ENCODE measurements at regions not wholly inside any gene's neighbourhood (a gene's known extent, or its start where the extent isn't known, plus 50 kb on each side); places are given as distances from the start of the nearest gene placed in this dataset.
A peak's percentile ranks its signal among the peaks of the same experiment; 100 is the strongest.

GRCh38 chr20:48544402-48545339, 283.1 kb downstream of the PREX1 start:
- Histone ChIP-seq H3K9me3 (no peaks in the 10 kb centered on the region), H3K27me3 (no peaks in the 10 kb centered on the region), H3K27ac (no peak overlapping the region), H3K4me3 (no peak overlapping the region), H3K4me1 (no peaks in the 10 kb centered on the region), H3K36me3 (replicated peaks in 1 of 2; ENCODE audit: insufficient read depth in 1 of 2, low read depth in 2 of 2) (no peaks in the 10 kb centered on the region)
- DNase-seq (no peak), ATAC-seq (no peak)
- 30 to 31% methylated on average over 6 of the region's 6 CpGs for WGBS, 2 donors
- intact Hi-C loops (cut with DNase I) = no loop called here
- TF ChIP-seq POLR2A (IDR thresholded peaks at IDR 0.05) (no peak), CTCF (IDR thresholded peaks at IDR 0.05) (no peak)

DNA sequence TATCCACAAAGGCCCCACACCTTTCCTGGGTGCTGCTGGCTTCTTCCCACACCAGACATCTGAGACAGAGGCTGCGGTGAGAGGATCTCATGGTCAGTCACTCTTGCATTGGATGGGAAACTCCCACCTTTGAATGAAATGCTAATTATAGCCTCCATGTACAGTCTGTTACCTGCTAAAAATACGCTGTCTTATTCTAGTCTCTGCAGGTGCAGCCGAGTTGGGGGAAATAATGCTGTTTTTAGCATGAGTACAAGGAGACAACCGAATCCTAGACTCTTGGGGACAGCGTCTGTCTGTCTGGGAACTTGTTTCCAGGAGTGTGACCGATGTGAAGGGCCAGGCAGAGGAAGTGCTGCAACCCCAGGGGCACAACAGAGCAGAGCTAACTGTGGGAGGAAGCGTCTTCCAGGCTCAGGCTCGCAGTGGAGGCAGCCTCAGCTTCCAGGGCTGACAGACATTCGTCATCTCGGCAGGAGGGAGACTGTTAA, 286.2 kb downstream of the PREX1 start:
- Histone ChIP-seq H3K27me3 (no peaks in the 10 kb centered on the region), H3K36me3 (replicated peaks in 1 of 2; ENCODE audit: insufficient read depth in 1 of 2, low read depth in 2 of 2) (no peaks in the 10 kb centered on the region), H3K4me3 (no peak overlapping the region), H3K27ac (no peak overlapping the region), H3K4me1 (peaks cover 7% of the 10 kb centered on the region), H3K9me3 (no peaks in the 10 kb centered on the region)
- ATAC-seq (no peak), DNase-seq (no peak)
- TF ChIP-seq POLR2A (IDR thresholded peaks at IDR 0.05) (no peak), CTCF (IDR thresholded peaks at IDR 0.05) (no peak)
- intact Hi-C loops (cut with DNase I) = no loop called here
- 45 to 57% methylated on average over 10 of the region's 10 CpGs for WGBS, 2 donors

GRCh38 chr20:48538856-48539255, 288.9 kb downstream of the PREX1 start:
- Histone ChIP-seq H3K27ac (no peak overlapping the region), H3K4me1 (peaks cover 7% of the 10 kb centered on the region), H3K36me3 (replicated peaks in 1 of 2; ENCODE audit: insufficient read depth in 1 of 2, low read depth in 2 of 2) (no peaks in the 10 kb centered on the region), H3K4me3 (no peak overlapping the region), H3K9me3 (no peaks in the 10 kb centered on the region), H3K27me3 (no peaks in the 10 kb centered on the region)
- intact Hi-C loops (cut with DNase I) = no loop called here
- TF ChIP-seq POLR2A (IDR thresholded peaks at IDR 0.05) (no peak), CTCF (IDR thresholded peaks at IDR 0.05) (no peak)
- no peak for ATAC-seq
- no peak for DNase-seq
- 34 to 45% methylated on average over 3 of the region's 3 CpGs for WGBS, 2 donors

- no peaks in the 10 kb centered on the region for H3K36me3 ChIP-seq (replicated peaks in 1 of 2; ENCODE audit: insufficient read depth in 1 of 2, low read depth in 2 of 2)
- ATAC-seq (no peak), DNase-seq (peak in 3 of 4 donors; percentile 29 to 65 (median 34))
- TF ChIP-seq POLR2A (IDR thresholded peaks at IDR 0.05) (no peak), CTCF (IDR thresholded peaks at IDR 0.05) (no peak)
- peaks cover 7% of the 10 kb centered on the region for H3K4me1 ChIP-seq
- WGBS, 2 donors = 41 to 43% methylated on average over 10 of the region's 10 CpGs
- no peak overlapping the region for H3K4me3 ChIP-seq
- intact Hi-C loops (cut with DNase I) = no loop called here
- H3K9me3 ChIP-seq = no peaks in the 10 kb centered on the region
- H3K27me3 ChIP-seq = no peaks in the 10 kb centered on the region
- no peak overlapping the region for H3K27ac ChIP-seq
Observed at GRCh38 chr20:48538058-48538825, 289.6 kb downstream of the PREX1 start.

Data from body of pancreas (tissue), 4 donors.